ENCODE measurements at regions not wholly inside any gene's neighbourhood (a gene's known extent, or its start where the extent isn't known, plus 50 kb on each side); places are given as distances from the start of the nearest gene placed in this dataset.

DNA sequence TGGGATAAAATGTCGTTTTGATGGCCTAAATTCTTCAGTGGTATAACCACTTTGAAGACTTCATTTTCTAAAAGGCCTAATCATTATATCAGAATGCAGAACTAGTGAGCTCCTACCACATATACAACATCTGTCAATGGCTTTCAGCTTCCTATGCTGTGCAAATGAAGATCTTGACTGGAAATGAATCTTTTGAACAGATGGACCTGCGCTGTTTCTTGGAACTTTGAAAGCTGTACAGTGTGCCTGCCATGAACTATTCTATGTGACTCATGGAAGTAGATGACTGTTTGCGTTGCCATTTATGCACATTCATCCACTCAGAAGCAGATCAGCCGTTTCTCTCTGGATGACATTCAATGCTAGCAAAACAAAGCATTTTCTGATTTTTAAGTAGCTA lies 542.2 kb upstream of the USP15 start:
- DNase-seq (ENCODE audit: low read depth) = no peak
- no peak overlapping the region for H3K4me3 ChIP-seq (ENCODE audit: low read depth, low read length)
- TF ChIP-seq, protein P1, sequence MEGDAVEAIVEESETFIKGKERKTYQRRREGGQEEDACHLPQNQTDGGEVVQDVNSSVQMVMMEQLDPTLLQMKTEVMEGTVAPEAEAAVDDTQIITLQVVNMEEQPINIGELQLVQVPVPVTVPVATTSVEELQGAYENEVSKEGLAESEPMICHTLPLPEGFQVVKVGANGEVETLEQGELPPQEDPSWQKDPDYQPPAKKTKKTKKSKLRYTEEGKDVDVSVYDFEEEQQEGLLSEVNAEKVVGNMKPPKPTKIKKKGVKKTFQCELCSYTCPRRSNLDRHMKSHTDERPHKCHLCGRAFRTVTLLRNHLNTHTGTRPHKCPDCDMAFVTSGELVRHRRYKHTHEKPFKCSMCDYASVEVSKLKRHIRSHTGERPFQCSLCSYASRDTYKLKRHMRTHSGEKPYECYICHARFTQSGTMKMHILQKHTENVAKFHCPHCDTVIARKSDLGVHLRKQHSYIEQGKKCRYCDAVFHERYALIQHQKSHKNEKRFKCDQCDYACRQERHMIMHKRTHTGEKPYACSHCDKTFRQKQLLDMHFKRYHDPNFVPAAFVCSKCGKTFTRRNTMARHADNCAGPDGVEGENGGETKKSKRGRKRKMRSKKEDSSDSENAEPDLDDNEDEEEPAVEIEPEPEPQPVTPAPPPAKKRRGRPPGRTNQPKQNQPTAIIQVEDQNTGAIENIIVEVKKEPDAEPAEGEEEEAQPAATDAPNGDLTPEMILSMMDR (IDR thresholded peaks at IDR 0.05; ENCODE audit: low read depth, low read length, missing control alignments) = no peak

DNA sequence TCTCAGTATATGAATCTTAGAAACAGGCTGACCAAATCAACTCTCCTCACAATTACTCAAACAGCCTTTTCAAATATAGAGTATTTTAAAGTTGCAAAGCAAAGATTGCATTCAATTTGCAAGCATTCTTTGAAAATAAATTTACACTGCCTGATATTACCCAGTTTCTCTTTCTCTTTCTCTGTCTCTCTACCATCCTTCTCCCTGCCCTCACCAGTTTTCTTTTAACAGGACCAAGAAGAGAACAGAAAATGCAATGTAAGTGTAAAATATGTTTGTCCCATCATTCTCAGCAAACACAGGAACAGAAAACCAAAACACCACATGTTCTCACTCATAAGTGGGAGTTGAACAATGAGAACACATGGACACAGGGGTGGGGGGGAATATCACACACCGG lies 520.3 kb upstream of the USP15 start:
- no peak overlapping the region for H3K4me3 ChIP-seq (ENCODE audit: low read depth, low read length)
- no peak for DNase-seq (ENCODE audit: low read depth)
- TF ChIP-seq, protein P1 (IDR thresholded peaks at IDR 0.05; ENCODE audit: low read depth, low read length, missing control alignments) = no peak

DNA sequence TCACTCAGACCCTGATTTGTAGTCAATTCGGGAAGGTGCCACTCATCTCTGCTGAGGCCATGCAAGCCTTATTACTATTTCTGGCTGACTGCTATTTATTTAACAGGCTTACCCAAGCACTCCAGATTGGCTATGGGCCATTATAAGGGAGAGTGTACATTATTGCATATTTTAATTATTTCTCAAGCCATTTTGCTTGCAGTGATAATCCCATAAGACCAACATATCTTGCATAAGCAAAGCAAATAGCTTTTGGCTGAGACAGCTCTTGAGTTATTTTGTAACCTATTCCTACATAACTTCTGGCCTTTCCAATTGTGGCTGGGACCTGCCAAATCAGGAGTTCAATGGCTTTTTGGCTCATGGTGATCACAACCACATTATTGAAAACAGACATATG lies 509.6 kb upstream of the USP15 start:
- no peak for DNase-seq (ENCODE audit: low read depth)
- H3K4me3 ChIP-seq (ENCODE audit: low read depth, low read length) = no peak overlapping the region

DNA sequence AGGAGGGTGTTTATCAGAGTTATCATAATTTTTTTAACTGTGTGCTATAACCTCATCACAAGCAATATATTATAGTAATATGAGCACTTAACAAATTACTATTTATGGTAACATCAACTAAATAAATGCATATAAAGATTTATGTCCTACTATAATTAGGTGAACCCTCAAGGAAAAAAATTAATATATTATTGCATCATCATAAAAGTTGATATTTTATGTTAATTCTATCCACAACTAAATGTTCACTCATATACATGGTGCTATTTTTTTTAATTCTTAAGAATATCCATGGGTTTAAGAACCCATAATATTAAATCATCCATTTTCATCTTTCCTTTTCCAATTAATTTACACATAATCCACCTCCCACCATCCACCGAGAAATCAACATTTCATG lies 506.0 kb upstream of the USP15 start:
- H3K4me3 ChIP-seq (ENCODE audit: low read depth, low read length) = no peak overlapping the region
- DNase-seq (ENCODE audit: low read depth) = no peak
- TF ChIP-seq, protein P1 (IDR thresholded peaks at IDR 0.05; ENCODE audit: low read depth, low read length, missing control alignments) = no peak

More for the DNA sequence above, 509.6 kb upstream of the USP15 start:
- TF ChIP-seq, protein P1 (IDR thresholded peaks at IDR 0.05; ENCODE audit: low read depth, low read length, missing control alignments) = no peak

DNA sequence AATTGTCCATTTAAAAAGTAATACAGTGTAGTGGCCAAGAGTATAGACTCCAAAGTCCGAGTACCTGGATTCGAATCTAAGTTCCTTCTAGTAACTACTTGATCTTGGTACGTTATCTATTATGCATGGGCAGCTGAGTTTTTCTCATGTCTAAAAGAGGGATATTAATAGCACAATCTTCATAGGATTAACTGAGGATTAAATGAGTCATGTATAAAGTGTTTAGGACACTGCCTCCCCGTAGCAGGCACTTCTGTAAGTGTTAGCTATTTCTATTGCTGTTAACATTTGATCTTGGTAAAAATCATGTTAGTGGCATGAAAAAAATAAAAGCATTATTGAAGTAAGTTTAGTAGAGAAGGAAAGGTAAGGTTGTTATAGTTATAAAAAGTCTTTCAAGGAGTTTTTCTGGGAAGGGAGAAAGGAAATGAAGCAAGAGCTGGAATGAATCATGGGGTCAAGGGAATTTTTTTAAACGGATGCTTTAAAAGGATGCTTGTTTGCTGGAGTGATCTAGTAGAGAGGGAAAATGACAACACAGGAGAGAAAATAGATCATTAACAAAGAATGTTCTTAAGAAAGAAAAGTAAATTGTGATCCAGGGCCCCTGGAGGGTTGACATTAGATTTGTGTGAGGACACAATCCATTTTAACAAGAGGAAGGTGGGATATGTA lies 502.2 kb upstream of the USP15 start:
- no peak overlapping the region for H3K4me3 ChIP-seq (ENCODE audit: low read depth, low read length)
- TF ChIP-seq, protein P1 (IDR thresholded peaks at IDR 0.05; ENCODE audit: low read depth, low read length, missing control alignments) = no peak
- no peak for DNase-seq (ENCODE audit: low read depth)

DNA sequence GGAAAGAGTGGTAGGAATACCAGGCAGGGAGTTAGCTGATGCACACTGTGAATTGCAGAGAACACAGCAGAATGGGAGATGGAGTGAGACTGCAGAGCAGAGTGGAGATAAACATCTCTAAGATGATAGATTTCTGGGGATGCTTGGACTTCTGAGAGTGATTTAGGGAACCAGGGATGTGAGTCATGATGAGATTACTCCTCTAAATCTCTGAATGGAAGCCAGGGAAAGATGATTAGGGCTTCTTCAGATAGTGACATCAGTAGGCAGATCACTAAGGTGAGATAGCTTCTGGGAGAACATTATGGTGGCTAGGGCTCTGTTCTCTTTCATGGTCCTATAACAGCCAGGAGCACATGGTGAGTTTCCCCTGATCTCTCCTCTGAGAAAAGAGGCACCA lies 501.5 kb upstream of the USP15 start:
- TF ChIP-seq, protein P1 (IDR thresholded peaks at IDR 0.05; ENCODE audit: low read depth, low read length, missing control alignments) = no peak
- DNase-seq (ENCODE audit: low read depth) = no peak
- H3K4me3 ChIP-seq (ENCODE audit: low read depth, low read length) = no peak overlapping the region

DNA sequence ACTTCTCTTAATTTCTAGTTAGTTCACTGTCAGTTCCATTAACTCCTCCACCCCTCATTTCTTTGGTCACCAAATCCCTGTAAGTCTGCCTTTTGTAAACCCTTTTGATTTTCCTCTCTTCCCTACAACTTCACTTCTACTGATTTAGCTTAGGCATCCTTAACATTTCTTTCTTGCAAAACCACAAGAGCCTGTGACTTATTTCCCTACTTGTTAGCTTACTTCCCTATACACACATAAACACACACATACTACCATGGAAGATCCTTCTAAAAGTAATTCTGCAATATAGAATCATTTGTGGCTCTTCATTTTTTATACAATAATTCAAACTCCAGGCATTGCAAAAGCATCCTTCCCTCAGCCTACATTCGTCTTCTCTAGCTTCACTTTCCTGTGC lies 494.3 kb upstream of the USP15 start:
- H3K4me3 ChIP-seq (ENCODE audit: low read depth, low read length) = no peak overlapping the region
- DNase-seq (ENCODE audit: low read depth) = no peak
- TF ChIP-seq, protein P1 (IDR thresholded peaks at IDR 0.05; ENCODE audit: low read depth, low read length, missing control alignments) = no peak
